ENCODE measurements at regions not wholly inside any gene's neighbourhood (a gene's known extent, or its start where the extent isn't known, plus 50 kb on each side); places are given as distances from the start of the nearest gene placed in this dataset.

- no peak overlapping the region for H3K27ac ChIP-seq
- POLR2A ChIA-PET (ENCODE audit: low non-redundant PET) = no interaction called here
- TF ChIP-seq CTCF (conservative IDR thresholded peaks at IDR 0.05; ENCODE audit: low read depth) = no peak
- no peak for DNase-seq (ENCODE audit: low spot score)
- CTCF ChIA-PET = interaction anchor here (1.2 kb wide), 1 partner anchor 18 kb away, joined by 3 read pairs; no protein-coding TSS in a partner anchor
Observed at GRCh38 chr6:119917186-119917585, 567.6 kb upstream of the MAN1A1 start.

- CTCF ChIA-PET = no interaction called here
- POLR2A ChIA-PET (ENCODE audit: low non-redundant PET) = no interaction called here
Observed at GRCh38 chr6:119915971-119916370, 566.4 kb upstream of the MAN1A1 start.

DNA sequence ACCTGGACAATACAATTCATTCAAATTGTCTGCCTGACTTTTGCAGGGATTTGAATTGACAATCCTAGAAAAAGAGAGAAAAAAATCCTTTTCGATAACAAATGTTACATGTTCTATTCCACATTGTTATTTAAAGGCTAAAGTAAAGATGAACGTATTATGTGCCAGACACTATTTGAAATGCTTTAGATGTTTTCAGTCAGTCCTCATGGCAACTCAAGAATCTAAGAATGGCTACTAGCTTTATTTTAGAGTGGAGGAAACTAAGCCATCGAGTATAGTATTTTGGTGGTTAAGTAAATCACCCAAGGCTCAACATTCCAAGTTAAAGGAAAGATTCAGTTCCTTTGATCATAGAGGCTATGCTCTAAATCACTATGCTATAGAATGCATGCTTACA lies 558.6 kb upstream of the MAN1A1 start:
- TF ChIP-seq CTCF (conservative IDR thresholded peaks at IDR 0.05; ENCODE audit: low read depth) = no peak
- no peak for DNase-seq (ENCODE audit: low spot score)
- ChIA-PET CTCF (no interaction called here), POLR2A (ENCODE audit: low non-redundant PET) (no interaction called here)
- no peak overlapping the region for H3K27ac ChIP-seq

More at GRCh38 chr6:119915971-119916370, 566.4 kb upstream of the MAN1A1 start:
- no peak for DNase-seq (ENCODE audit: low spot score)
- H3K27ac ChIP-seq = no peak overlapping the region
- TF ChIP-seq CTCF (conservative IDR thresholded peaks at IDR 0.05; ENCODE audit: low read depth) = no peak

DNA sequence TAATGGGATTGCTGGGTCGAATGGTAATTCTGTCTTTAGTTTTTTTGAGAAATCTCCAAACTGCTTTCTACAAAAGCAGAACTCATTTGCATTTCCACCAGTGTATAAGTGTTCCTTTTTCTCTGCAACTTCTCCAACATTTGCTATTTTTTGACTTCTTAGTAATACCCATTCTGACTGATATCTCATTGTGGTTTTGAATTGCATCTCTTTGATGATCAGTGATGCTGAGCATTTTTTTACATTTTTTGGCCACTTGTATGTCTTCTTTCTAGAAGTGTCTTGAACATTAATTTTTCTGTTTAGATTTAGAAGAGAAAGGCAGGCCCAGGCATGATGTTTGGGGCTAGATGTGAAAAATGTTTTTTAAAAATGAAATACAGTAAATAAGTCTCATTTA lies 553.1 kb upstream of the MAN1A1 start:
- no peak for TF ChIP-seq CTCF (conservative IDR thresholded peaks at IDR 0.05; ENCODE audit: low read depth)
- no peak for DNase-seq (ENCODE audit: low spot score)
- no peak overlapping the region for H3K27ac ChIP-seq
- POLR2A ChIA-PET (ENCODE audit: low non-redundant PET) = no interaction called here
- CTCF ChIA-PET = no interaction called here

DNA sequence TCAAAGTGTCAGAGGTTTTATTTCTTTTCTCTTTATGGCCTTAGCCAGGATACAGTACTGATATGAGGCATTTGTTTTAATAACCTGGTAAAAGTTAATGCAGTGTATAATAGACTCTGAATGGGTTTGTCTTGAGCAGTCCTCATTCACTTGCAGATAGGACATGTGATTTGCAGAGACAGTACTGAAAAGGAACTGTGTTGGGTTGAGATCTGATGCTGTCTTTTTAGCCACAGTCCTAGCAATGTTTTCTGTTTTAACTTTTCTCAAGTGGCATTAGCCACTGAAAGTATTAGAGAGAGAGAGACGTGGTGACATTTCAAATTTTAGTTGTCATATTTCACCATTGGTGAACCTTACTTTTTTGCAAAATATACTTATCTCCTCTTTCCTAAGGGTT lies 547.2 kb upstream of the MAN1A1 start:
- POLR2A ChIA-PET (ENCODE audit: low non-redundant PET) = no interaction called here
- TF ChIP-seq CTCF (conservative IDR thresholded peaks at IDR 0.05; ENCODE audit: low read depth) = no peak
- H3K27ac ChIP-seq = no peak overlapping the region
- no peak for DNase-seq (ENCODE audit: low spot score)
- CTCF ChIA-PET = no interaction called here

- CTCF ChIA-PET = interaction anchor here (0.5 kb wide), 1 partner anchor 22 kb away, joined by 3 read pairs; no protein-coding TSS in a partner anchor
- no peak overlapping the region for H3K27ac ChIP-seq
- POLR2A ChIA-PET (ENCODE audit: low non-redundant PET) = no interaction called here
- DNase-seq (ENCODE audit: low spot score) = peak; percentile 21
- no peak for TF ChIP-seq CTCF (conservative IDR thresholded peaks at IDR 0.05; ENCODE audit: low read depth)
Observed at GRCh38 chr6:119895626-119896025, 546.1 kb upstream of the MAN1A1 start.

DNA sequence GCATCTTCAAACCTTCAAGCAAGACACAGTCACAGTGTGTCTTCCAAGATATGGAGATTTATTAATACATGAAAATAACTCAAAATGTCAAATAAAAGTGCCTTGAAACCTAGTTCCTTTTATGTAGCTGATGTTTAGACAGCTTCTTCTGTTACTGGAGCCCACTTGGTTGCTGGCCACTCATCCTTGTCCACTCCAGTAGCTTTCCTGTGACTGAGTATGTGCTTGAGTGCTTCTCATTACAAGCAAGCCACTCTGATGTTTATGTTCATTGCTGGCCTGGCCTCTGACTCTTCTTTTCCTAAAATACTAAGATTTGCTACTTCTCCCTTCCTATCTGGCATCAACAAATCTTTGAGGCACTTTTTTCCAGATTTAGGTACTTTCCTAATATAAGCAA lies 545.2 kb upstream of the MAN1A1 start:
- CTCF ChIA-PET = interaction anchor here (0.5 to 0.7 kb wide), 3 partner anchors 9 to 156 kb away, joined by 3 read pairs; no protein-coding TSS in a partner anchor
- POLR2A ChIA-PET (ENCODE audit: low non-redundant PET) = no interaction called here
- TF ChIP-seq CTCF (conservative IDR thresholded peaks at IDR 0.05; ENCODE audit: low read depth) = no peak
- DNase-seq (ENCODE audit: low spot score) = no peak
- H3K27ac ChIP-seq = no peak overlapping the region
